ENCODE measurements at regions not wholly inside any gene's neighbourhood (a gene's known extent, or its start where the extent isn't known, plus 50 kb on each side); places are given as distances from the start of the nearest gene placed in this dataset.

DNA sequence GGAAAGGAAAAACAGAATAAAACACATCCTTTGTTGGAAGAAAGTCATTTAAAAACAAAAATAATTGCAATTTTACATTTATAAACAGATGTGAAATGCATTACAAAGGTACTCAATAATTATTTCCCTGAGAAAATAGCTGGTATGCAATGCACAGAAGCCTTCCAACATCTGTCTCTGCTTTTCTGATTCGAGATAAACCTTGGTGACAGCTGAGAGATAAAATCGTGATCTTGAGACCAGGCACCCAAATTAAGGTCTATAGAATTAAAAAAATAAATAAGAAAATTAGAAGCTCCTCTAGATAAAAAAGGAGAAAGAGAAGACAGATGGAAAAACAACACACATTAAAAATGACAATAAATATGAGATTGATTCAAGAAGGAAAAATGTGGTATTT lies 544.0 kb downstream of the SPRY1 start:
- Histone ChIP-seq H3K9me3 (replicated peaks in 1 of 2; ENCODE audit: control insufficient read depth in 2 of 2, insufficient read depth in 1 of 2, low read depth in 1 of 2, low read length in 2 of 2) (peaks cover 0 to 22% of the 10 kb centered on the region in 2 donors), H2BK12ac (ENCODE audit: low read length) (no peak overlapping the region), H3K4ac (ENCODE audit: low read length) (no peak overlapping the region), H3K36me3 (replicated peaks in 1 of 2; ENCODE audit: control insufficient read depth in 2 of 2, insufficient read depth in 2 of 2, low read length in 2 of 2) (no peaks in the 10 kb centered on the region), H3K27me3 (ENCODE audit: control insufficient read depth in 3 of 3, insufficient read depth in 3 of 3, low read depth in 1 of 3, low read length in 3 of 3) (no peaks in the 10 kb centered on the region), H4K91ac (ENCODE audit: low read depth, low read length, poor library complexity) (no peak overlapping the region), H3K23ac (ENCODE audit: low read depth, low read length, poor library complexity) (no peak overlapping the region), H2BK120ac (ENCODE audit: low read depth, low read length) (no peak overlapping the region), H2BK5ac (ENCODE audit: low read length) (no peak overlapping the region), H3K4me1 (ENCODE audit: control insufficient read depth in 2 of 2, insufficient read depth in 1 of 2, low read depth in 1 of 2, low read length in 2 of 2) (peaks cover 8 to 55% of the 10 kb centered on the region in 2 donors), H3K4me3 (ENCODE audit: low read length in 2 of 2) (no peak overlapping the region), H2BK15ac (ENCODE audit: low read length) (no peak overlapping the region), H3K14ac (ENCODE audit: low read length) (no peak overlapping the region), H2AK5ac (ENCODE audit: low read depth, low read length) (no peak overlapping the region), H3K9ac (ENCODE audit: low read depth, low read length, poor library complexity) (no peak overlapping the region), H3K18ac (ENCODE audit: low read length) (no peak overlapping the region), H3K79me1 (ENCODE audit: low read depth, low read length) (no peaks in the 10 kb centered on the region), H2AFZ (ENCODE audit: low read length) (no peak overlapping the region), H4K8ac (ENCODE audit: low read depth, low read length) (no peak overlapping the region), H3K27ac (replicated peaks; ENCODE audit: low read length) (no peak overlapping the region), H3K4me2 (ENCODE audit: insufficient read depth, low read length, poor library complexity, severe bottlenecking) (no peak overlapping the region)
- WGBS, 2 donors (ENCODE audit: extremely low coverage in 2 of 2, insufficient read length in 2 of 2, insufficient replicate concordance in 1 of 2): no CpG with 5 or more reads among the region's 2 CpGs
- no peak for DNase-seq (ENCODE audit: low spot score)

GRCh38 chr4:123941306-123941705 lies 544.7 kb downstream of the SPRY1 start:
- Histone ChIP-seq H3K27ac (replicated peaks; ENCODE audit: low read length) (no peak overlapping the region), H2BK120ac (ENCODE audit: low read depth, low read length) (no peak overlapping the region), H3K18ac (ENCODE audit: low read length) (no peak overlapping the region), H3K27me3 (ENCODE audit: control insufficient read depth in 3 of 3, insufficient read depth in 3 of 3, low read depth in 1 of 3, low read length in 3 of 3) (no peaks in the 10 kb centered on the region), H2AFZ (ENCODE audit: low read length) (peak overlapping the region; percentile 60), H3K14ac (ENCODE audit: low read length) (no peak overlapping the region), H3K36me3 (replicated peaks in 1 of 2; ENCODE audit: control insufficient read depth in 2 of 2, insufficient read depth in 2 of 2, low read length in 2 of 2) (no peaks in the 10 kb centered on the region), H2BK15ac (ENCODE audit: low read length) (no peak overlapping the region), H3K4me3 (ENCODE audit: low read length in 2 of 2) (no peak overlapping the region), H3K4me1 (ENCODE audit: control insufficient read depth in 2 of 2, insufficient read depth in 1 of 2, low read depth in 1 of 2, low read length in 2 of 2) (peaks cover 8 to 49% of the 10 kb centered on the region in 2 donors), H3K79me1 (ENCODE audit: low read depth, low read length) (no peaks in the 10 kb centered on the region), H4K91ac (ENCODE audit: low read depth, low read length, poor library complexity) (no peak overlapping the region), H3K9ac (ENCODE audit: low read depth, low read length, poor library complexity) (no peak overlapping the region), H3K4ac (ENCODE audit: low read length) (no peak overlapping the region), H2AK5ac (ENCODE audit: low read depth, low read length) (no peak overlapping the region), H3K23ac (ENCODE audit: low read depth, low read length, poor library complexity) (no peak overlapping the region), H2BK12ac (ENCODE audit: low read length) (no peak overlapping the region), H2BK5ac (ENCODE audit: low read length) (no peak overlapping the region), H4K8ac (ENCODE audit: low read depth, low read length) (no peak overlapping the region), H3K4me2 (ENCODE audit: insufficient read depth, low read length, poor library complexity, severe bottlenecking) (peak overlapping the region; percentile 11), H3K9me3 (replicated peaks in 1 of 2; ENCODE audit: control insufficient read depth in 2 of 2, insufficient read depth in 1 of 2, low read depth in 1 of 2, low read length in 2 of 2) (peaks cover 0 to 25% of the 10 kb centered on the region in 2 donors)
- DNase-seq (ENCODE audit: low spot score): no peak
- WGBS, 2 donors (ENCODE audit: extremely low coverage in 2 of 2, insufficient read length in 2 of 2, insufficient replicate concordance in 1 of 2): no CpG with 5 or more reads among the region's 1 CpG

DNA sequence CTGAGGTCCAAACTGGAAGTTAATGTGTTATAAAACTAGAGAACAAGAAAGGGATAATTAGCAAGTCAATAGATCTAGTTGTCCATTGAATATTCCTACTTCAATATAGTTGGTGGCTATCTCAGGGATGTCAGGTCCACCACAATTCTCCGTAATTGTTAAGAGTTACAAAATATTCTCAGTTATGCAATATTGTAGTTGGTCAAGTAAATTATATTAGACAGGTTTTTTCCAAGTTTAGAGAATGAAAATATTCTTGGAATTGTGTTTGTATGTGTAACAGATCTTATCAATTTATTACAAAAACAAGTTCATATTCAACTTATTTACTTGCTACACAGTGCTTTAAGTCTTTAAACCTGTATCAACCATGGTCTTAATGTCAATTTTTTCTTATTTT lies 547.4 kb downstream of the SPRY1 start:
- Histone ChIP-seq H4K91ac (ENCODE audit: low read depth, low read length, poor library complexity) (no peak overlapping the region), H3K23ac (ENCODE audit: low read depth, low read length, poor library complexity) (no peak overlapping the region), H3K27me3 (ENCODE audit: control insufficient read depth in 3 of 3, insufficient read depth in 3 of 3, low read depth in 1 of 3, low read length in 3 of 3) (no peaks in the 10 kb centered on the region), H2BK120ac (ENCODE audit: low read depth, low read length) (no peak overlapping the region), H3K27ac (replicated peaks; ENCODE audit: low read length) (no peak overlapping the region), H3K18ac (ENCODE audit: low read length) (no peak overlapping the region), H3K4me1 (ENCODE audit: control insufficient read depth in 2 of 2, insufficient read depth in 1 of 2, low read depth in 1 of 2, low read length in 2 of 2) (peaks cover 8 to 26% of the 10 kb centered on the region in 2 donors), H2BK15ac (ENCODE audit: low read length) (no peak overlapping the region), H3K79me1 (ENCODE audit: low read depth, low read length) (no peaks in the 10 kb centered on the region), H3K9me3 (replicated peaks in 1 of 2; ENCODE audit: control insufficient read depth in 2 of 2, insufficient read depth in 1 of 2, low read depth in 1 of 2, low read length in 2 of 2) (peaks cover 0 to 37% of the 10 kb centered on the region in 2 donors), H2BK5ac (ENCODE audit: low read length) (no peak overlapping the region), H3K4me2 (ENCODE audit: insufficient read depth, low read length, poor library complexity, severe bottlenecking) (no peak overlapping the region), H2AFZ (ENCODE audit: low read length) (no peak overlapping the region), H3K4ac (ENCODE audit: low read length) (no peak overlapping the region), H3K36me3 (replicated peaks in 1 of 2; ENCODE audit: control insufficient read depth in 2 of 2, insufficient read depth in 2 of 2, low read length in 2 of 2) (no peaks in the 10 kb centered on the region), H3K14ac (ENCODE audit: low read length) (no peak overlapping the region), H3K9ac (ENCODE audit: low read depth, low read length, poor library complexity) (no peak overlapping the region), H2AK5ac (ENCODE audit: low read depth, low read length) (no peak overlapping the region), H4K8ac (ENCODE audit: low read depth, low read length) (no peak overlapping the region), H2BK12ac (ENCODE audit: low read length) (no peak overlapping the region), H3K4me3 (ENCODE audit: low read length in 2 of 2) (no peak overlapping the region)
- no CpG with 5 or more reads among the region's 1 CpG for WGBS, 2 donors (ENCODE audit: extremely low coverage in 2 of 2, insufficient read length in 2 of 2, insufficient replicate concordance in 1 of 2)
- no peak for DNase-seq (ENCODE audit: low spot score)

- no peak overlapping the region for H2BK12ac ChIP-seq (ENCODE audit: low read length)
Measured at GRCh38 chr4:123945301-123945700, 548.7 kb downstream of the SPRY1 start.

More at GRCh38 chr4:123945301-123945700, 548.7 kb downstream of the SPRY1 start:
- H3K18ac ChIP-seq (ENCODE audit: low read length): no peak overlapping the region
- no peak for DNase-seq (ENCODE audit: low spot score)
- H2AFZ ChIP-seq (ENCODE audit: low read length): no peak overlapping the region
- no peak overlapping the region for H4K91ac ChIP-seq (ENCODE audit: low read depth, low read length, poor library complexity)
- H3K23ac ChIP-seq (ENCODE audit: low read depth, low read length, poor library complexity): no peak overlapping the region
- peaks cover 8 to 21% of the 10 kb centered on the region in 2 donors for H3K4me1 ChIP-seq (ENCODE audit: control insufficient read depth in 2 of 2, insufficient read depth in 1 of 2, low read depth in 1 of 2, low read length in 2 of 2)
- H3K4me3 ChIP-seq (ENCODE audit: low read length in 2 of 2): no peak overlapping the region
- no peak overlapping the region for H2BK120ac ChIP-seq (ENCODE audit: low read depth, low read length)
- H3K36me3 ChIP-seq (replicated peaks in 1 of 2; ENCODE audit: control insufficient read depth in 2 of 2, insufficient read depth in 2 of 2, low read length in 2 of 2): no peaks in the 10 kb centered on the region
- H3K4ac ChIP-seq (ENCODE audit: low read length): no peak overlapping the region
- no peak overlapping the region for H3K4me2 ChIP-seq (ENCODE audit: insufficient read depth, low read length, poor library complexity, severe bottlenecking)
- WGBS, 2 donors (ENCODE audit: extremely low coverage in 2 of 2, insufficient read length in 2 of 2, insufficient replicate concordance in 1 of 2): no CpG with 5 or more reads among the region's 7 CpGs
- H3K9me3 ChIP-seq (replicated peaks in 1 of 2; ENCODE audit: control insufficient read depth in 2 of 2, insufficient read depth in 1 of 2, low read depth in 1 of 2, low read length in 2 of 2): peaks cover 0 to 37% of the 10 kb centered on the region in 2 donors
- no peaks in the 10 kb centered on the region for H3K27me3 ChIP-seq (ENCODE audit: control insufficient read depth in 3 of 3, insufficient read depth in 3 of 3, low read depth in 1 of 3, low read length in 3 of 3)
- H3K14ac ChIP-seq (ENCODE audit: low read length): no peak overlapping the region
- H3K27ac ChIP-seq (replicated peaks; ENCODE audit: low read length): no peak overlapping the region
- H3K9ac ChIP-seq (ENCODE audit: low read depth, low read length, poor library complexity): no peak overlapping the region
- no peak overlapping the region for H2AK5ac ChIP-seq (ENCODE audit: low read depth, low read length)
- H2BK15ac ChIP-seq (ENCODE audit: low read length): no peak overlapping the region
- H4K8ac ChIP-seq (ENCODE audit: low read depth, low read length): no peak overlapping the region
- no peak overlapping the region for H2BK5ac ChIP-seq (ENCODE audit: low read length)
- no peaks in the 10 kb centered on the region for H3K79me1 ChIP-seq (ENCODE audit: low read depth, low read length)
